ENCODE measurements at regions not wholly inside any gene's neighbourhood (a gene's known extent, or its start where the extent isn't known, plus 50 kb on each side); places are given as distances from the start of the nearest gene placed in this dataset.

- H3K27ac Mint-ChIP-seq: no peak overlapping the region
- Histone ChIP-seq H3K9ac (ENCODE audit: low read length) (no peak overlapping the region), H3K79me2 (ENCODE audit: control insufficient read depth, insufficient read depth, low read length) (no peaks in the 10 kb centered on the region), H3K4me2 (replicated peaks; ENCODE audit: low read depth, low read length, poor library complexity, severe bottlenecking) (no peak overlapping the region), H3K36me3 (replicated peaks in 1 of 2; ENCODE audit: control extremely low read depth in 1 of 2, control insufficient read depth in 1 of 2, extremely low read depth in 1 of 2, insufficient read depth in 2 of 2, low read length in 1 of 2) (no peaks in the 10 kb centered on the region), H3K27ac (ENCODE audit: low read length in 2 of 2) (no peak overlapping the region), H4K20me1 (ENCODE audit: control insufficient read depth, insufficient read depth, low read length, poor library complexity, severe bottlenecking) (no peaks in the 10 kb centered on the region), H3K27me3 (replicated peaks in 1 of 4; ENCODE audit: control extremely low read depth in 1 of 4, control insufficient read depth in 3 of 4, insufficient read depth in 4 of 4, low read length in 3 of 4) (peaks cover 0 to 17% (median 2%) of the 10 kb centered on the region in 4 experiments), H3K4me1 (ENCODE audit: control insufficient read depth in 2 of 2, insufficient read depth in 2 of 2, low read length in 2 of 2) (no peaks in the 10 kb centered on the region), H3K4me3 (ENCODE audit: control extremely low read depth in 1 of 5, extremely low read depth in 1 of 5, insufficient read depth in 1 of 5, low read depth in 2 of 5, low read length in 4 of 5) (no peak overlapping the region), H2AFZ (ENCODE audit: insufficient read depth, low read depth, low read length, poor library complexity, severe bottlenecking) (no peak overlapping the region), H3K9me3 (ENCODE audit: control extremely low read depth in 1 of 3, control insufficient read depth in 2 of 3, insufficient read depth in 1 of 3, low read length in 2 of 3) (no peaks in the 10 kb centered on the region)
- intact Hi-C loops (cut with micrococcal nuclease): no loop called here
- no peak for TF ChIP-seq CTCF (IDR thresholded peaks at IDR 0.05)
- no peak for ATAC-seq (ENCODE audit: low read depth)
- ChIA-PET POLR2A (no interaction called here), CTCF (no interaction called here)
- no peak overlapping the region for H3K4me3 Mint-ChIP-seq
- no peaks in the 10 kb centered on the region for H3K9me3 Mint-ChIP-seq (ENCODE audit: insufficient read depth)
- no peaks in the 10 kb centered on the region for H3K4me1 Mint-ChIP-seq
- DNase-seq: no peak
- peaks cover 39% of the 10 kb centered on the region for H3K27me3 Mint-ChIP-seq
Observed at GRCh38 chr12:30814295-30814655, 59.5 kb upstream of the CAPRIN2 start.

GRCh38 chr12:30813525-30814294 is 59.0 kb upstream of the CAPRIN2 start:
- H3K4me2 ChIP-seq (replicated peaks; ENCODE audit: low read depth, low read length, poor library complexity, severe bottlenecking): no peak overlapping the region
- no CpG with 5 or more reads among the region's 3 CpGs for WGBS (ENCODE audit: insufficient coverage)
- H3K27me3 ChIP-seq (replicated peaks in 1 of 4; ENCODE audit: control extremely low read depth in 1 of 4, control insufficient read depth in 3 of 4, insufficient read depth in 4 of 4, low read length in 3 of 4): peaks cover 0 to 11% (median 3%) of the 10 kb centered on the region in 4 experiments
- ChIA-PET POLR2A (no interaction called here), CTCF (no interaction called here)
- Mint-ChIP-seq H3K27me3 (peaks cover 34% of the 10 kb centered on the region), H3K4me1 (no peaks in the 10 kb centered on the region), H3K27ac (no peak overlapping the region), H3K9me3 (ENCODE audit: insufficient read depth) (no peaks in the 10 kb centered on the region), H3K4me3 (no peak overlapping the region)
- no peak overlapping the region for H2AFZ ChIP-seq (ENCODE audit: insufficient read depth, low read depth, low read length, poor library complexity, severe bottlenecking)
- intact Hi-C loops (cut with micrococcal nuclease): no loop called here
- H3K79me2 ChIP-seq (ENCODE audit: control insufficient read depth, insufficient read depth, low read length): no peaks in the 10 kb centered on the region
- H3K36me3 ChIP-seq (replicated peaks in 1 of 2; ENCODE audit: control extremely low read depth in 1 of 2, control insufficient read depth in 1 of 2, extremely low read depth in 1 of 2, insufficient read depth in 2 of 2, low read length in 1 of 2): no peaks in the 10 kb centered on the region
- H3K4me3 ChIP-seq (ENCODE audit: control extremely low read depth in 1 of 5, extremely low read depth in 1 of 5, insufficient read depth in 1 of 5, low read depth in 2 of 5, low read length in 4 of 5): no peak overlapping the region
- no peaks in the 10 kb centered on the region for H4K20me1 ChIP-seq (ENCODE audit: control insufficient read depth, insufficient read depth, low read length, poor library complexity, severe bottlenecking)
- no peaks in the 10 kb centered on the region for H3K4me1 ChIP-seq (ENCODE audit: control insufficient read depth in 2 of 2, insufficient read depth in 2 of 2, low read length in 2 of 2)
- ATAC-seq (ENCODE audit: low read depth) (no peak), DNase-seq (no peak)
- H3K9ac ChIP-seq (ENCODE audit: low read length): no peak overlapping the region
- H3K27ac ChIP-seq (ENCODE audit: low read length in 2 of 2): no peak overlapping the region
- TF ChIP-seq CTCF (IDR thresholded peaks at IDR 0.05) (no peak), EZH2 (IDR thresholded peaks at IDR 0.05; ENCODE audit: borderline replicate concordance, insufficient read depth, low read depth, low read length, poor library complexity, severe bottlenecking) (no peak)
- no peaks in the 10 kb centered on the region for H3K9me3 ChIP-seq (ENCODE audit: control extremely low read depth in 1 of 3, control insufficient read depth in 2 of 3, insufficient read depth in 1 of 3, low read length in 2 of 3)

Measured in B cell (primary cell).